Skin epidermis (tissue), 12 donors: ENCODE measurements at regions not wholly inside any gene's neighbourhood (a gene's known extent, or its start where the extent isn't known, plus 50 kb on each side); places are given as distances from the start of the nearest gene placed in this dataset.

Experiments used
- H3K27ac ChIP-seq, 21 experiments: fragments of 200-600 bp; sonication (generic) in 11 of 21; one replicate each; pipeline ENCODE4 v1.5.0; 2020; ENCODE audit warnings: mild to moderate bottlenecking in 3 of 21, inconsistent platforms in 2 of 21, moderate library complexity in 2 of 21
- H3K4me3 ChIP-seq, 7 experiments: fragments of 200-600 bp; sonication (generic) in 2 of 7; one replicate each; pipeline ENCODE4 v1.5.0; 2020; ENCODE audit warnings: inconsistent platforms in 2 of 7, mild to moderate bottlenecking in 2 of 7, moderate library complexity in 1 of 7

DNA sequence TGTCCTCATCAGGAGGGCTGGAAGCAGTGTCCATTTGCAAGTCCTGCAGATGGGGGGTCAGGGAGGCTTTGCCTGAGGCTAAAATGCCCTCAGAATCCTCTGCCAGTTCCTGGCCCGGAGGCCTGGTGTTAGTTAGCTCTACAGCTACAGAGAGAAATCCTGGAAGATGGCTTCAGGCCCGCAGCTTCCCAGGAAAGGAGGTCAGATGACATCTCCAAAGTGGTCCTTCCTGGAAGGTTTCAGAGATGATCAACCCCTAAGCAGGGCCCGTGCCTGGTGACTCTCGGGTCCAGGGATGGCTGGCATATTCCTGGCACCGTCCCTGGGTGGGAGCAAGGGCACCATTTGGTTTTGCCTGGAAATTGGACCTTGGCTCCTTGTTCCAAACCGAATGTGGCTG is 959.1 kb downstream of the BRD1 start:
- Histone ChIP-seq H3K27ac (no peak overlapping the region), H3K4me3 (no peak overlapping the region)

DNA sequence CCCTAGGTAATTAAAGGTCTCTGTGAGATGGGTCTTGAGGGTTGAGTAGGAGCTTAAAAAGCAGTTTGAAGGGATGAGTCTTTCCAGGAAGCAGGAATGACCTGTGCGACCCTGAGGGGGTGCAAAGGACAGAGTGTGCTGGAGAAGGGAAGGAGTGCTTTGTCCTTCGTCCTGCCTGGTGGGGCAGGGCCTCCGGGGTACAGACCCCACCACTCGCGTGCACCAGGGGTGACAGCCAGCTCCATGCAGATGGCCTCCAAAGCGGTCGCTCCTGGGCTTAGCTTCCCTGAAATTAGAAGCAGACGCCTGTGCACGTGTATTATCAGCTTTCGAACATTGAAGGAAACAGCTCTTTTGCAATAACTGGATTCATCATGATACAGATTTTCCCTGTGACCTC is 959.8 kb downstream of the BRD1 start:
- H3K4me3 ChIP-seq = no peak overlapping the region
- H3K27ac ChIP-seq = no peak overlapping the region

DNA sequence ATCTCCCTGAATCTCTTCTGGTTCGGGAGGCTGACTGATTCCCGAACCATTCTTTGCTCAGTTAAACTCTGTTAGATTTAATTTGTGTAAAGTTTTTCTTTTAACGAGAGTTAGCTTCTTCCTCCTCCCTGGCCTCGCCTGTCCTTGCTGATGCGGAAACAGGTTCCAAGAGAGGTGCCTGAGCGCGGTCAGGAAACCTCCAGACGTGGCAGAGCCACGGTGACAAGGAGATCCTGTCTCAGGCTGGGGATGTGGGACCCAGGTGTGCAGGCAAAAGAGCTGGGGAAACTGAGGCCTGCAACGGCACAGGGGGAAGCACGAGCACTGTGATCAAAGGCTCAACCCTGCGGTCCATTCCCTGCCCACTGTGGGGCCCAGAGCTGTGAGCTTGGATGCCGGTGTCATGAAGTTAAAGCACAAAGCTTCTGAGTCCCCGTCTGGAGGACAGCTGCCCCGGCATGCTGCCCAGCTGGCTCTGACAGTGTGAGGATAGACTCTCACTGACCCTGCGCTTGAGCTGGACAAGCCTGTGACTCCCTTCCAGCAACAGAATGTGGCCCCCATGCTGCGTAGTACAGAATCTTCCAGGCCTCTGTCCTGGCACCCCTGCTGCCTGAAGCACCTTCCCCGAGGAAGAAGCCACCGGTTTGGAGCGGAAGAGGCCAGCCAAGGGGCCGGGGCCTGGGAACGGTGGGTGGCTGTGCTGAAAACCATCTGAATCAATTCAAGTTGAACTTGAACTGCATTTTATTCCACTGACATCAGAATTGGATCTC is 960.6 kb downstream of the BRD1 start:
- Histone ChIP-seq H3K27ac (no peak overlapping the region), H3K4me3 (no peak overlapping the region)

DNA sequence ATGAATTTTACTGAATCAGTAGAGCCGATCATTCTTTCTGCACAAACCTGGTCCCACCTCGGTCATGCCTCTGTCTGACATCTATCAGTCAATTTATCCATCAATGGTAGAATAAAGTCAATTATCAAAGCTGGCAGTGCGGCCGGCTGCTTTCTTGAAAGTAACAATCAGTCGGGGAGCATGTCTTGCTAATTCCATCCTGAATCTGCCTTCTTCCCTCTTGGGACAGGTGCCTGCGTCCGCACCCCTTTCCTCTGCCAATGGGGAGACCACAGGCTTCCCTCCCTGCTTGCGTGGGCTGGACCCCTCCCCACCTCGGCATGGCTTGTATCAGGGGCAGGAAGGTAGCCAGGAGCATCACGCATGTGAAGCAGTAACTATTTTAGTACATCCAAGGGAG is 962.9 kb downstream of the BRD1 start:
- no peak overlapping the region for H3K4me3 ChIP-seq
- no peak overlapping the region for H3K27ac ChIP-seq

DNA sequence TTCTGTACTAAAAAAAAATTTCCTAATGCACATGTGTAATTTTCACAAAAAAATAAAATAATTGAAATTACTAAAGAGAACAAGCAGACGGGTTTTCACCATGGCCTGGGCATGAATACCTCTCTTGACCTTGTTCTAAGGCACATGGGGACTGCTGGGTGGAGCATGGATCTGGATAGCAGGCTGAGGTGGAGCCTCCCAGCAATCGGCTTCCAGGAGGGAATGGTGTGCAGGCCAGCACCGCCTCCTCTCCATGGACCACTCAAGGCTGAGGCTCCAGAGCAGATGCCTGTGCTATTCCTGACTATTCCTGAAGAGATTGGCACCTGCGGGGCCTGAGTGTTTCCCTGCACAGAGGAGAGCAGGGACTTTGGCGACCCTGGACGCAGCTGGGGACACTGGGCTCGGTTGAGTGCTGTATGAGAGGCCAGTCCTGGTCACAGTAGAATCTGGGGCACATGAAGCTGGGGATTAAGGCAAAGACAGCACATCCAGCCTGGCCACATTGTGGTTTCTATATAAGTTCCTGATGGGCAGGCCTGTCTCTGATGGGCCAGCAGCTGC is 963.6 kb downstream of the BRD1 start:
- H3K4me3 ChIP-seq = no peak overlapping the region
- no peak overlapping the region for H3K27ac ChIP-seq

DNA sequence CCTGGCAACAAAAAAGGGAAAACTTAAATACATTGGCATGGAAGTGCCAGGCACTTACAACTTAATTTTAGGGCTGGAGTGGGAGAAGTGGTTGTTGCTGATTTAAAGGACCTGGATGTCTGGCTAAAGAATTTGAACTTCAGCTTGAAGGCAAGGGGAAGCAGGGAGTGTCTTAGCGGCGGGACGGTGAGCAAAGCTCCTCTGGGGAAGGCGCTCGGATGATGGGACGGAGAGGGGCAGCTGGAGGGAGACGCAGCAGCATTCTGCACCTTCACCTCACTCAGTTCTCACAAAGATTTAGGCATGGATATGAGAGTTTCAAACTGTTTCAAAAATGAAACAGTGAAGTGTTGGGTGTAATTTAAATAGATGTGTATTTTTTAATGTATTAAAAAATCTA is 967.1 kb downstream of the BRD1 start:
- Histone ChIP-seq H3K4me3 (no peak overlapping the region), H3K27ac (no peak overlapping the region)

DNA sequence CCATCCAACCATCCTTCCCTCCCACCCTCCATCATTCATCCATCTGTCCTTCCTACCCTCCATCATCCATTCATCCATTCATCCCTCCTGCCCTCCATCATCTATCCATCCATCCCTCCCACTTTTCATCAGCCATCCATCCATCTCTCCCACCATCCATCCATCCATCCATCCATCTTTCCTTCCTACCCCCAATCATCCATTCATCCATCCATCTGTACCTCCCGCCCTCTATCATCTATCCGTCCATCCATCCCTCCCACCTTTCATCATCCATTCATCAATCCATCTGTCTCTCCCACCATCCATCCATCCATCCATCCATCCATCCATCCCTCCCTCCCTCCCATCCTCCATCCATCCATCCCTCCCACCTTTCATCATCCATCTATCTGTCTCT is 968.8 kb downstream of the BRD1 start:
- H3K27ac ChIP-seq = no peak overlapping the region
- H3K4me3 ChIP-seq = no peak overlapping the region

DNA sequence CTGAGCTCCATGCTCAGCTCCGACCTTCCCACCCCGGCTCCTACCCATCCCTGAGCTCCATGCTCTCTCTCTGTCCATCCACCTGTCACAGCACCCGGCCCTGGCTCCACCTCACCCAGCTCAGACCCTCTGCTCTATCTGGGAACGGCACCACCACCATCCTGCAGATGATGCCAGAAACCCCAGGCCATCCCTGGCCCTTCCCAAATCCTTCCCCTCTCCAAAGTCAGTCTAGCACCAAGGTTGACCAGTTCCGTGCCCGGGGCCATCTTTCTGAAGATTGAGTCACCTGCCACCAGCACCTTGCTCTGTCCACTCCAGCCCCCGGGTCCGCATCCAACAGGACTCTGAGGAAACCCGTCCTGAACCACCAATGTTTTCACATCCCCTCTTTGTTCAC is 969.6 kb downstream of the BRD1 start:
- Histone ChIP-seq H3K4me3 (no peak overlapping the region), H3K27ac (no peak overlapping the region)

DNA sequence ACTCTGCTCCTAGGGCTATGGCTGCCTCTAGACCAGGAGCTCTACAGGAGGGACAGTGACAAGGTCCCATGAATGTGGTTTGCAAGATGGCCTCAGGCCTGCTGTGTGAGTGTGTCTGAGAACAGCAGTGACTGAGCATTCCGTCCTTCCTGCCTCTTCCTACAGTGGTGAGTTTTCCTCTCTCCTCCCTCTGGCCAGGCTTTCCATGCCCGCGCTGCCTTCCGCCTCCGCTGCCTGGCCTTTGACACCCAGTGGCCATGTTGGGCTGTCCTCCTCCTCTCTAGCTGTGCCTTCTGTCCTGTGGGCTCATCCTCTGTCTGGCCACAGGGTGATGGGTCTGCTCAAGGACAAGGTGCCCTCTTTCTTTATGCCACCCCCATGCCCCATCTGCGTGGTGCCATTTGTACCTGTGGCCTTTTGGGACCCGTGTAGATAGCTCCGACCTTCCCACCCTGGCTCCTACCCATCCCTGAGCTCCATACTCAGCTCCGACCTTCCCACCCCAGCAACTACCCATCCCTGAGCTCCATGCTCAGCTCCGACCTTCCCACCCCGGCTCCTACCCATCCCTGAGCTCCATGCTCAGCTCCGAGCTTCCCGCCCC is 970.4 kb downstream of the BRD1 start:
- Histone ChIP-seq H3K27ac (no peak overlapping the region), H3K4me3 (no peak overlapping the region)

DNA sequence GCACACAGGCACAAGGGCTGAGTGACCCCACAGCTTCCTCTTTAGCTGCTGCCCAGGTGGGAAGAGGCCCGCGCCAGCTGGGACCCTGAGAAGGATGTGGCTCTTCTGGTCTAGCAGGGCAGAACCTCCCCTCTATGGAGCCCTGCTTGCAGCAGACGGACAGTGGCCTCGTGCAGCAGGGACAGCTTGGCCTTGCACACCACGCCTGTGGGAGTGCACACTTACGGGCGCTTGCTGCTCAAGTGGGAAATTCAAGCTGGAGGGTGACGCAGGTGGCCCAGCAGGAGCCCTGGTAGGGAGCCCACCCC is 971.4 kb downstream of the BRD1 start:
- H3K4me3 ChIP-seq = no peak overlapping the region
- no peak overlapping the region for H3K27ac ChIP-seq

DNA sequence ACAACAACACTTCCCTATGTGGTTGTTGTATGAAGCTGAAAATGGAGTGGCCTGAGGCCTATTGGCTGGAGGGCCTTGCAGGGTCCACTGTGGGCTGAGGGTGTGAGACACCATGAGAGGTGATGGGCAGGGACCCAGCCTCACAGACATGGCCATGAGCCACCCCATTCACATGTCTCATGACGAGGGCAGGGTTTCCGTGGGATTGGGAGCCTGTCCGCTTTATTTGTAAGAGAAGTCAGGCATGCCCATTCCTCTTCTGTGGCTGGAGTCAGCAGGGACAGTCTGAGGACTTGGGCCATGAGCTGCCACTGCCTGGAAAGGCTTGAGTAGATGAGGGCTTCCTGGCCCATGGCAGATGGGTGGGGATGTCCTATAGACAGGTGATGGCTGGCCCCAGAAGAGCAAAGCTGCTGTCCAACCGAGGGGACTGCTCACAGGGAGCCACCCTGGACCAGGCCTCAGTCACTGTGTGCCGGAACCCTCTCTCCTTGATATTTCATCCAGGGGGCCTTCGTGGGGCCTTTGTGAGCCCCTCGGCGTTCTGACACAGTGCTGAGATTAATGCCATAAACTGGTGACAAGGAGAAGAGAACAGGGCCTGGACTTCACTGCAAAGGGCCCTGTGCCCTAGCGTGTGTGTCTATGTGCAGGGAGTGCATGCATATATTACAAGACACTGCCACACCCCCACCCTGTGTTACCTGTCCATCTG is 971.9 kb downstream of the BRD1 start:
- no peak overlapping the region for H3K27ac ChIP-seq
- H3K4me3 ChIP-seq = no peak overlapping the region

DNA sequence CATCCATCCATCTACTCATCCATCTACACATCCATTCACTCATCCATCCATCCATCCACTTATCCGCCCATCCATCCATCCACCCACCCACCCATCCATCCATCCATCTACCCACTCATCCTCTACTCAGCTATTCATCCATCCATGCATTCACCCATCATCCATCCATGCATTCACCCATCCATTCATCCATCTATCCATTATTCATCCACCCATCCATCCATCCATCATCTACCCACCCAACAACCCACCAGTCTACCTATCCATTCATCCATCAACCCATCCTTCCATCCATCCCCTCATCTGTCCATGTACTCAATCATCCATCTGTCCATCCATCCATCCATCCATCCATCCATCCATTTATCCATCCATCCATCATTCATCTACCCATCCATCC is 972.7 kb downstream of the BRD1 start:
- no peak overlapping the region for H3K4me3 ChIP-seq
- no peak overlapping the region for H3K27ac ChIP-seq

DNA sequence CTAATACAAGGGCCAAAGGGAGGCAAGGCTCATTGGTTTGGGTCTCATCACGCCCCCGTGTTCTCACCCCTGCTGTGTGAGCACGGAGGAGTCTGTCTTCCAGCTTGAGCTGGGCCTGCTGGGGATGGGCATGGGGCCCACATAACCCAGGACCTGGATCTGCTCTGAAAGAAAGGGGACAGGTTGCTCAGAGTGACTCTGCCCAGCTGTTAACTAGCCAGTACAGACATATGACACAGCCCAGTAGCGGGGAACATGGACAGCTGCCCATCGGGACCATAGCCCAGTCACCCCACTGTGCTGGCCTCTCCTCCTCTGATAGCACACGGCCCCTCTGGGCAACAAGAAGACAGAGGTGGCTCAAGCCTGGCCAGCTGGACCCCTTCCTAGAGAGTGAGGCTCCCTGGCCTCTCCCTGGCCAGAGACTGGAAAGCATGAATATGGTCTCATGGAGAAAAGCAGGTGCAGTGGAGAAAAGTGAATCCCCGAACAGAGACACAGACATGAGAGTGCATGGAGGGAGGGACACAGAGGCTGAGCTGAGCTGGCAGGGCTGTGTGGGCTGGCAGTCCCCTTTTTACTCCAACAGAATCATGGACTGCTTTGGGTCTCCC is 973.9 kb downstream of the BRD1 start:
- Histone ChIP-seq H3K4me3 (no peak overlapping the region), H3K27ac (no peak overlapping the region)

DNA sequence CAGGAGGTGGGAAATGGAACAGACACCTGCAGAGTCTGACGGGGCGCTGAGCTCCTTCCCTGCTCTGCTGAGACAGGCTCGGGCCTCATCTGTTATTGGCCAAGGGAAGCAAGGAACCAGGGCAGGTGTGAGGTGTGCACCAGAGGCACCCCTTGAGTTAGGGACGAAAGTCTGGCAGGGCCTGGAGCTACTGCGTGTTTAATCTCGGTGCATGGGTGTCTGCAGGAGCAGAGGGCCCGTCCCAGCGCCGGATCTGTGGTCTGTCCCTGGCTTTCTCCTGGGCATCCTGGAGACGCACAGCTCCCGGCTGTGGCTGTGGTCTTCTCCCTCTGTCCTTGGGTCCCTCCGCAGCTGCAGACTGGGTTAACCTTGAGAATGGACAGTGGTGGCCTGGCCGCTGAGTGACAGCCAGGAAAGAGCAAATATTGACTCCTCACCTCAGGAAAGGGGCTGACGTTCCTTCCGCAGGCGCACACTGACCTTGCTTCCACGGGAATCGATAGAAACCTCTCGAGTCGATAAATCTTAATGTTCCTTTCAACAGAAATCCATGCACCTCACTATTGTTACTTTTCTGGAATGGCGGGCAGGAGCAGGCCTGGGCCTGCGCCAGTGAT is 975.6 kb downstream of the BRD1 start:
- H3K27ac ChIP-seq = no peak overlapping the region
- H3K4me3 ChIP-seq = no peak overlapping the region

DNA sequence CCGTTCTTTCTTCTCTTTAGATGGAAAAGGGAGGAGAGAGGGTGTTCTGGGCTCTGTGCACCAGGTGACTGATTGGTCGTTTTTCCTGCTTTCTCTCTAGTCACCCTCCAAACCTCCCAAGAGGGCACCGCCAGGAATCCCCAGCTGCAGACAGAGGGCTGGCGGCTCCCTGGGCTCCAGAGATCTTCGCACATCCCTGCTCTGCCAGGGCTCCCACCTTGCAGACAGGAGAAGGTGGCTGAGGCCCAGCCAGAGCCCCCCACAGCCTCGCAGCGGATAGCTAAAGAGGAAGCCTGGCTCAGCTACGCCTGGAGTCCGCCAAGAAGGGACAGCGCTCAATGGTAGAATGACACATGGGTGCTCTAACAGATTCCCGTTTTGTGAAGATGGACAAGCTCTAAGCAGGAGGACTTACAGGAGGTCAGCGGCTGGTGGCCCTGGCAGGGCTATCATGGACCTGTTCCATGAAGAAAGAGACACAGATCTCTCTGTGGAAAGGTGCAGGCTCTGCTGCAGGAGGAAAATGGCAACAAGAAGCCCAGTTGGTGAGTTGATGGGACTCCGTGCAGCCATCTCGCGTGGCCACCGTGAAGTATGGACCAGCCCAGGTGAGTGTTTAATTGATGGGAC is 976.9 kb downstream of the BRD1 start:
- no peak overlapping the region for H3K4me3 ChIP-seq
- no peak overlapping the region for H3K27ac ChIP-seq

DNA sequence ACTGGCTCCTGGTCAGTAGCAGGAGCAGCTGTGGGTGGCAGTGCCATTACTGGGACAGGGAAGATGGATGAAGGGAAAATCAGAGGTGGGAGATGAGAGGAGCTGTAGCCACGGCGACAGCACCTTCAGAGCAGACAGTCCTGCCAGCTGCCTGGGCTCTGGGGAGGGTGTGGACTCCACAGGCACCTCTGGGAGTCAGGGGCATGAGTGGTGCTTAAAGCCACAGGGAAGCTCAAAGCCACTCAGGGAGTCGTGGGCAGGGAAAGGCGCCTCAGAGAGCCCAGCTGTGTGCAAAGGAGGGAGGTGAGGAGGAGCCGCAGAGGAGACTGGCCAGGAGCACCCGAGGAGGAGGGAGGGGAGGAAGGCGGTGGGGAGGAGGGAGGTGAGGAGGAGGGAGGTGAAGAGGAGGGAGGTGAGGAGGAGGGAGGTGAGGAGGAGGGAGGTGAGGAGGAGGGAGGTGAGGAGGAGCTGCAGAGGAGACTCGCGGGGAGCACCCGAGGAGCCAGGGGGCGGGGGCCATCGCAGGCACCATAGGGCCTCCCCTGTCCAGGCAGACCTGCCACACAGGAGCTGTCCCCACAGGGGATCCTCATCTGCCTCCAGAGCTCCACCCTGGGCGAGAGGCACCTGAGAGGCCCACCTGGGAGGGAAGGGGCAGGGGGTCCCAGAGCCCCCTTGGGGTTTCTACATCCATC is 977.6 kb downstream of the BRD1 start:
- Histone ChIP-seq H3K4me3 (no peak overlapping the region), H3K27ac (no peak overlapping the region)

DNA sequence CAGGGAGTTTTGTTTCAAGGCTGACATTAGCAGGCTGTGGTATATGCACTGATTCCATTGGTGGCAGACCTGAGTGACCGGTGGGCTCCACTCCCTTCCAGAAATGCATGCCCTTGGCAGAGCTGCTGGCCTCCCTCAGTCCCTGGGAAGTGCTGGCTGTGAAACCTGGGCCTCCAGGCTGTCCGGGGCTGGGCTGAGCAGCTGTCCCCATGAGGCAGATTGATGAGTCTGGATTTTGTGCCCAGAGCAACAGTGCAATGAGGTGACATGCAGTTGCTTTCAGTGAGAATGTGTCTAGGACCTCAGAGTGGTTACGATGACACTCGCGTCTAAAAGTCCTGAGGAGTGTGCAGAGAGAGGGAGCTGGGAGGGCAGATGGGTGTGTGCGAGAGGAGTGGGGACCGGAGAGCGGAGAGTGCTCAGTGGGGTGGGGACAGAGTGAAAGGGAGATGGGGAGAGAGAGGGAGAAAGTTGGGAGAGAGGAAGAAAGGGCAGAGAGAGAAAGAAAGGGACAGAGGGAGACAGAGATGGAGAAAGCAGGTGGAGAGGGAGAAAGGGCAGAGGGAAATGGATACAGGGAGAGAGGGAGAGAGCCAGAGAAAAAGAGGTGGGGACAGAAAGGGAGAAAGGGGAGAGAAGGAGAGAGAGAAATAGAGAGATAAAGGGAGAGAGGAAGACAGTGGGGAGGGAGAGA is 978.3 kb downstream of the BRD1 start:
- no peak overlapping the region for H3K27ac ChIP-seq

DNA sequence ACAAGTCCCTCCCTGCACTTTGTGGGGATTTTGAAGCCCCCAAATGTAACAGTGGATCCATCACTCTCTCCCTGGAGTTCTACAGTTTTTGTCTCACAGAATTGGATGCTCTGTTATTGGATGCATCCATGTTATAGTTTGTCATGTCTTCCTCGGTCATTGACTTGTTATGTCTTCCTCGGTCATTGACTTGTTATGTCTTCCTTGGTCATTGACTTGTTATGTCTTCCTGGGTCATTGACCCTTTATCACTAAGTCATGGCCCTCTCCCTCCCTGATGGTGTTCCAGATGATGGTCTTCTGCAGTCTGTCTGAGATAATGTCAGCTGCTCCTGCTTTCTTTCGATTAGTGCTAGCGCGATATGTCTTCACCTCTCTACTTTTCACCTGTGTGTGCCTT is 981.5 kb downstream of the BRD1 start:
- no peak overlapping the region for H3K27ac ChIP-seq

More for the DNA sequence above, 978.3 kb downstream of the BRD1 start:
- no peak overlapping the region for H3K4me3 ChIP-seq

More for the DNA sequence above, 981.5 kb downstream of the BRD1 start:
- no peak overlapping the region for H3K4me3 ChIP-seq
